Activated CD8-positive, alpha-beta T cell treated with anti-CD3 and anti-CD28 coated beads for 36 hours (primary cell): ENCODE measurements at regions not wholly inside any gene's neighbourhood (a gene's known extent, or its start where the extent isn't known, plus 50 kb on each side); places are given as distances from the start of the nearest gene placed in this dataset.

ENCODE experiments used
- ATAC-seq: fragments of 200-7000 bp; cut with Tn5 transposase; one replicate; pipeline ENCODE4 v1.10.0; 2021; ENCODE audit warnings: mild to moderate bottlenecking, moderate library complexity
- CTCF ChIA-PET: fragments of 350-600 bp; sonication (Branson Sonifier 250); formaldehyde crosslinking; loops from one replicate; lab custom pipeline; 2021; ENCODE audit warnings: antibody characterized with exemption; lab: Charles Lee
- POLR2A ChIA-PET: fragments of 350-600 bp; sonication (Branson Sonifier 250); formaldehyde crosslinking; loops from one replicate; lab custom pipeline; 2021; ENCODE audit warnings: antibody characterized with exemption; lab: Charles Lee
- DNase-seq: peaks from one replicate; pipeline ENCODE4 v3.0.0-alpha.2; 2020
- H3K27ac Mint-ChIP-seq: one replicate; pipeline ENCODE4 v1.8.0; 2021; ENCODE audit warnings: mild to moderate bottlenecking, mixed read lengths
- H3K27me3 Mint-ChIP-seq: one replicate; pipeline ENCODE4 v1.8.0; 2021; ENCODE audit warnings: mixed read lengths
- H3K36me3 Mint-ChIP-seq: one replicate; pipeline ENCODE4 v1.8.0; 2021; ENCODE audit warnings: low read depth, mixed read lengths
- H3K4me1 Mint-ChIP-seq: one replicate; pipeline ENCODE4 v1.8.0; 2021; ENCODE audit warnings: low read depth, mixed read lengths
- H3K4me3 Mint-ChIP-seq: one replicate; pipeline ENCODE4 v1.8.0; 2021; ENCODE audit warnings: mild to moderate bottlenecking, moderate library complexity, mixed read lengths
- H3K9me3 Mint-ChIP-seq: one replicate; pipeline ENCODE4 v1.8.0; 2021; ENCODE audit warnings: mixed read lengths
- CTCF ChIP-seq: fragments of 200-600 bp; IDR thresholded peaks from one replicate; pipeline ENCODE4 v1.8.0; 2022; ENCODE audit warnings: antibody characterized with exemption, mild to moderate bottlenecking
- intact Hi-C: fragments of 100-400 bp; cut with micrococcal nuclease; formaldehyde crosslinking; loops from one replicate; pipeline ENCODE4 v1.10.0; 2022

DNA sequence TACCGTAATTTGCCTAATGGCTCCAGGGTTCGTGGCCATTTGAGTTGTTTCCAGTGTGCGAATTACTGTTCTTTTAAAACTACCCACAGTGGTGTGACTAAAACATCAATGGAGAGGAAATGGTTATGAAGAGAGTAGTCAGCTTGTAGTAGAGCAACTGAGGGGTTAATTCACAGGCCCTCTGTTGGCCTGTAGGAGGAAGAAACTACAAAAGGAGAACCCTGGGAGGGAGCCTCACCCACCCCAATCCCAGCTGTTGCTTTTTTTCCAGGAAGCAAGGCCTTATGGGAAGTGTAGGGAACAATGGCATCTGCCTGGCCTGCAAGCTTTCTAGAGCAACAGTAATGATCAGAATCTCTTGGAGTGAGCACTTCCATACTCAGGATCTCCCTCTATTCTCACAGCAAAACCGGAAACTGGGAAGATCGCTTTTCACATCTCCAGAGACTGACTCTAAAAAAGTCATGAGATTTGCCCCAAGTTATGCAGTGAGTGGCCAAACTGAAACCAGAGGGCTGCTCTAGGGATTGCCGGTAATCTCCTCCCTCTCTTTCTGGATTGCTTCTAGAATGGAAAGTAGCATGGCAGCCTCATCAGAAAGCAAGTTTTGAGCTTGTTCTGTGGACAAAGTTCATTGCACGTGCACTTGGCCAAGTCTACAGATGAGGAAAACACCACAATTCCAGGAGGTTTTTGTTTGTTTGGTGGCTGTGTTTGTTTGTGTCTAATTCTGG is 125.3 kb upstream of the PWP1 start:
- Mint-ChIP-seq H3K36me3 (peaks cover 2% of the 10 kb centered on the region), H3K9me3 (no peaks in the 10 kb centered on the region), H3K27me3 (no peaks in the 10 kb centered on the region), H3K27ac (no peak overlapping the region), H3K4me1 (peaks cover 4% of the 10 kb centered on the region), H3K4me3 (no peak overlapping the region)
- TF ChIP-seq CTCF = no peak
- ChIA-PET POLR2A (no interaction called here), CTCF (no interaction called here)
- peak; percentile 37 for ATAC-seq
- no peak for DNase-seq
- intact Hi-C loops = no loop called here

DNA sequence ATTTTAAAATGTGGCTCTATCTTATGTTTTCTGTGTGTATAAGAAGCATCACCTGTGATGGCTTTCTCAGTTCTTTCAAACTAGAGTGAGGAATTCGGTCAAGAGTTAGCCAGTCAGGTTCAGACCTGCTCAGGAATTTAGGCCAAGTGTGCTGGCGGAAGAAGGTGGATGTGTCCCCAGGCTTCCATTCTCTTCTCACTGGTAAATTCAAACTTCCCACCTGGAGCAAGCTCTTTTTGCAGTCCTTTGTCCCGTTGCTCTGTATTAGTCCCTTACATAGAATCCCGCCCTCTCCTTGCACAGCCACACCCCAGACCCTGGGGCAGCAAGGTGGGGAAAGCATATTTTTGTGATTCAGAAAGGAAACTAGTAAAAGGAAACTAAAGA is 124.7 kb upstream of the PWP1 start:
- intact Hi-C loops = no loop called here
- Mint-ChIP-seq H3K36me3 (peaks cover 4% of the 10 kb centered on the region), H3K4me1 (peaks cover 6% of the 10 kb centered on the region), H3K9me3 (no peaks in the 10 kb centered on the region), H3K27me3 (no peaks in the 10 kb centered on the region), H3K4me3 (no peak overlapping the region), H3K27ac (no peak overlapping the region)
- ATAC-seq (no peak), DNase-seq (no peak)
- CTCF ChIA-PET = no interaction called here
- POLR2A ChIA-PET = no interaction called here
- no peak for TF ChIP-seq CTCF

DNA sequence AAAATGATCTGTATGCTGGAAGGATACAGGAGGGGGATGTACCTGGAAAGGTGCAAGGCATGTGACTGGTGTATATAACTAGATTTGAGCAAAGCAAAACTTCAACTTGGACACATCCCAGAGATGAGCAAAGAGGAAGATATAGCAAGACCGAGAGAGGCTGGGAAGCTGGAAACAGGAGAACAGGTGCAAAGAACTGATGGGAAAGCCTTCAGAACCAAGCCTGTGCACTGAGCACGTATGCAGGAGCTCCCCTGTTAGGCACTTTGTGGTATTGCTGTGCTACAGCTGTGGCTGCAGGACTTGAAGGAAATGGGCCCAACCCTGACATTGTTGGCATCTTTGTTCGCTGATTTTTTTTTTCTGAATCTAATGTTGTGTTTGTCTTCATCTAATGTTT is 120.7 kb upstream of the PWP1 start:
- ChIA-PET POLR2A (no interaction called here), CTCF (interaction anchor here (0.8 kb wide), 1 partner anchor 53 kb away, joined by 3 read pairs; no protein-coding TSS in a partner anchor)
- peak; percentile 61 for ATAC-seq
- DNase-seq = peak; percentile 16
- H3K9me3 Mint-ChIP-seq = no peaks in the 10 kb centered on the region
- TF ChIP-seq CTCF = peak; percentile 27
- no peaks in the 10 kb centered on the region for H3K27me3 Mint-ChIP-seq
- peaks cover 6% of the 10 kb centered on the region for H3K4me1 Mint-ChIP-seq
- intact Hi-C loops = no loop called here
- H3K36me3 Mint-ChIP-seq = peaks cover 7% of the 10 kb centered on the region
- no peak overlapping the region for H3K27ac Mint-ChIP-seq
- no peak overlapping the region for H3K4me3 Mint-ChIP-seq

DNA sequence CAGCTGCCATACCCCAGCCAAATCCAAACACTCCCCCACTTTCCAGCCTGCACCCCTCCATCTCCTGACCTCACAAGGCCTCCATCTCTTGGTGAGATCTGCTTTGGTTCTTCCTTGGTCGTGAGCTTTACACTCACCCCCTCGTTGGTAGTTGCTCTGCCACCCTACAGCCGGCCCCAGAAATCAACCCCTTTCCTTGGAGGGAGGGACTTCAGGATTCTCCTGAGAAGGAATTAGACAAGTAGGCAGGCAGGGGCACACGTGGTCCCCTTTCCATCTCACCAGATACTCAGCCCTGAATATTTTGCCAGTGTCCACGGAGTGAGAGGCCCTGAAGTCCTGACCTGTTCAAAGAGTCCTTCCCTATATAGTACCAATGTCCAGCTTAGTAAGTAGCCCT is 120.0 kb upstream of the PWP1 start:
- no peak overlapping the region for H3K4me3 Mint-ChIP-seq
- intact Hi-C loops = no loop called here
- TF ChIP-seq CTCF = no peak
- DNase-seq (no peak), ATAC-seq (no peak)
- H3K36me3 Mint-ChIP-seq = peaks cover 7% of the 10 kb centered on the region
- POLR2A ChIA-PET = no interaction called here
- H3K27ac Mint-ChIP-seq = no peak overlapping the region
- H3K9me3 Mint-ChIP-seq = no peaks in the 10 kb centered on the region
- CTCF ChIA-PET = interaction anchor here (1.2 to 1.8 kb wide), 4 partner anchors 9 to 440 kb away, joined by 3 to 6 read pairs (median 4); no protein-coding TSS in a partner anchor
- peaks cover 6% of the 10 kb centered on the region for H3K4me1 Mint-ChIP-seq
- no peaks in the 10 kb centered on the region for H3K27me3 Mint-ChIP-seq

- H3K27ac Mint-ChIP-seq = no peak overlapping the region
- intact Hi-C loops = no loop called here
- H3K4me1 Mint-ChIP-seq = peaks cover 6% of the 10 kb centered on the region
- CTCF ChIA-PET = interaction anchor here (0.9 to 1.4 kb wide), 3 partner anchors 9 to 436 kb away, joined by 3 to 7 read pairs (median 3); no protein-coding TSS in a partner anchor
- ATAC-seq (no peak), DNase-seq (no peak)
- TF ChIP-seq CTCF = no peak
- no peak overlapping the region for H3K4me3 Mint-ChIP-seq
- H3K9me3 Mint-ChIP-seq = no peaks in the 10 kb centered on the region
- POLR2A ChIA-PET = no interaction called here
- no peaks in the 10 kb centered on the region for H3K27me3 Mint-ChIP-seq
- H3K36me3 Mint-ChIP-seq = peaks cover 7% of the 10 kb centered on the region
These were observed 117.6 kb upstream of the PWP1 start for GRCh38 chr12:107567876-107568619.
